Loucy (cell line): ENCODE measurements at regions not wholly inside any gene's neighbourhood (a gene's known extent, or its start where the extent isn't known, plus 50 kb on each side); places are given as distances from the start of the nearest gene placed in this dataset.
A peak's percentile ranks its signal among the peaks of the same experiment; 100 is the strongest.

Source experiments
- H2AFZ ChIP-seq: fragments of 200-600 bp; sonication (generic); 2 replicates; pipeline ENCODE4 v1.6.0; 2016; ENCODE audit warnings: antibody characterized with exemption, mild to moderate bottlenecking, low read length, moderate library complexity
- H3F3A ChIP-seq: fragments of 200-600 bp; 2 replicates; pipeline ENCODE4 v1.6.0; 2016; ENCODE audit warnings: antibody characterized with exemption, low read depth, mild to moderate bottlenecking
- H3K27me3 ChIP-seq: fragments of 200-600 bp; sonication (generic); 2 replicates; pipeline ENCODE4 v1.6.1; 2014; ENCODE audit warnings: low read length, mild to moderate bottlenecking; ENCODE audit not compliant: insufficient read depth, poor library complexity, severe bottlenecking
- H3K36me3 ChIP-seq: fragments of 200-600 bp; sonication (generic); 2 replicates; pipeline ENCODE4 v1.6.1; 2016; ENCODE audit warnings: low read length; ENCODE audit not compliant: insufficient read depth
- H3K4me1 ChIP-seq: fragments of 200-600 bp; sonication (generic); 2 replicates; pipeline ENCODE4 v1.5.1; 2014; ENCODE audit warnings: low read length, mild to moderate bottlenecking; ENCODE audit not compliant: insufficient read depth, poor library complexity, severe bottlenecking
- H3K4me2 ChIP-seq: fragments of 200-600 bp; sonication (generic); 2 replicates; pipeline ENCODE4 v1.6.0; 2014; ENCODE audit warnings: antibody characterized with exemption, low read length, low read depth, mild to moderate bottlenecking; ENCODE audit not compliant: poor library complexity, severe bottlenecking
- H3K4me3 ChIP-seq: fragments of 200-600 bp; sonication (generic); 2 replicates; pipeline ENCODE4 v1.5.1; 2014; ENCODE audit warnings: low read length, mild to moderate bottlenecking, mixed read lengths; ENCODE audit not compliant: poor library complexity, severe bottlenecking
- H3K79me2 ChIP-seq: fragments of 200-600 bp; sonication (generic); 2 replicates; pipeline ENCODE4 v1.6.1; 2014; ENCODE audit warnings: low read length; ENCODE audit not compliant: insufficient read depth
- H3K9ac ChIP-seq: fragments of 200-600 bp; sonication (generic); 2 replicates; pipeline ENCODE4 v1.6.0; 2014; ENCODE audit warnings: mild to moderate bottlenecking, low read depth, low read length, moderate library complexity; ENCODE audit not compliant: poor library complexity, severe bottlenecking
- H3K9me2 ChIP-seq: fragments of 200-600 bp; sonication (generic); replicated peaks from 2 replicates; pipeline ENCODE4 v1.6.1; 2016; ENCODE audit warnings: low read depth, low read length, mixed read lengths
- H3K9me3 ChIP-seq: fragments of 200-600 bp; sonication (generic); 2 replicates; pipeline ENCODE4 v1.6.1; 2014; ENCODE audit warnings: mild to moderate bottlenecking, antibody characterized with exemption, low read length, low read depth; ENCODE audit not compliant: insufficient read depth
- H4K20me1 ChIP-seq: fragments of 200-600 bp; sonication (generic); 2 replicates; pipeline ENCODE4 v1.6.0; 2014; ENCODE audit warnings: antibody characterized with exemption, low read length, mild to moderate bottlenecking; ENCODE audit not compliant: insufficient read depth, poor library complexity, severe bottlenecking
- EZH2phosphoT487 ChIP-seq: fragments of 200-600 bp; IDR thresholded peaks from 2 replicates; pipeline ENCODE4 v1.6.1; 2018; ENCODE audit warnings: antibody characterized with exemption, mild to moderate bottlenecking, moderate library complexity, borderline replicate concordance
- TF ChIP-seq, protein P1 (sequence below): fragments of 200-600 bp; sonication (generic); conservative IDR thresholded peaks from 2 replicates; pipeline ENCODE4 v1.5.1; 2014; ENCODE audit warnings: mild to moderate bottlenecking, antibody characterized with exemption, low read length

DNA sequence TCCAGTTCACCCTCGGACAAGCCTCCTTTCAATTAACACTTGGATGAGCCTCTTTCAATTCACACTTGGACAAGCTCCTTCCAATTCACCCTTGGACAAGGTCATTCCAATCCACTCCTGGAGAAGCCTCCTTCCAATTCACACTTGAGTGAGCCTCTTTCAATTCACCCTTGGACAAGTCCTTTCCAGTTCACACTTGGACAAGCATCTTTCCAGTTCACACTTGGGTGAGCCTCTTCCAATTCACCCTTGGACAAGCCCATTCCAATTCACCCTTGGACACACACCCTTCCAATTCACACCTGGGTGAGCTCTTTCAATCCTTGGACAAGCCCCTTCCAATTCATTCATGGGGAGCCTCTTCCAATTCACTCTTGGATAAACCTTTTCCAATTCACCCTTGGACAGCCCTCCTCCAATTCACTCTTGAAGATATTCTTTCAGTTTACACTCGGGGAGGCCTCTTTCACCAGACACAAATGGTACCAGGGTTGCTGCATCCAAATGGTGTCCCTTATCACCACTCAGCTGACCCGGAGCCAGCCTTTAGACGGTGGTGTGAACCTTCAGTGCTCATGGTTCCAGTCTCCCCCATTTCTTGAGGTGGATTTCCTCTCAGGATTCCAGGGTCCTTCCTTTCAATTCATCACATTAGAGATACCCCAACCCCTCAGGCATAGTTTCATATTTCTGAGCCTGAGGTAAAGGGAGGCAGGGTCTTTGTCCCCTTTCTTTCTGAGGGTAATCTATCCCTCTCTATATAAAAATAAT lies 183.6 kb downstream of the SH3BP4 start:
- Histone ChIP-seq H3F3A (no peaks in the 10 kb centered on the region), H2AFZ (no peak overlapping the region), H3K9ac (no peak overlapping the region), H3K4me2 (no peak overlapping the region), H3K4me3 (no peak overlapping the region), H4K20me1 (no peaks in the 10 kb centered on the region), H3K9me2 (no peaks in the 10 kb centered on the region), H3K4me1 (no peaks in the 10 kb centered on the region), H3K36me3 (no peaks in the 10 kb centered on the region), H3K9me3 (no peaks in the 10 kb centered on the region), H3K27me3 (no peaks in the 10 kb centered on the region), H3K79me2 (no peaks in the 10 kb centered on the region)
- TF ChIP-seq, protein P1, sequence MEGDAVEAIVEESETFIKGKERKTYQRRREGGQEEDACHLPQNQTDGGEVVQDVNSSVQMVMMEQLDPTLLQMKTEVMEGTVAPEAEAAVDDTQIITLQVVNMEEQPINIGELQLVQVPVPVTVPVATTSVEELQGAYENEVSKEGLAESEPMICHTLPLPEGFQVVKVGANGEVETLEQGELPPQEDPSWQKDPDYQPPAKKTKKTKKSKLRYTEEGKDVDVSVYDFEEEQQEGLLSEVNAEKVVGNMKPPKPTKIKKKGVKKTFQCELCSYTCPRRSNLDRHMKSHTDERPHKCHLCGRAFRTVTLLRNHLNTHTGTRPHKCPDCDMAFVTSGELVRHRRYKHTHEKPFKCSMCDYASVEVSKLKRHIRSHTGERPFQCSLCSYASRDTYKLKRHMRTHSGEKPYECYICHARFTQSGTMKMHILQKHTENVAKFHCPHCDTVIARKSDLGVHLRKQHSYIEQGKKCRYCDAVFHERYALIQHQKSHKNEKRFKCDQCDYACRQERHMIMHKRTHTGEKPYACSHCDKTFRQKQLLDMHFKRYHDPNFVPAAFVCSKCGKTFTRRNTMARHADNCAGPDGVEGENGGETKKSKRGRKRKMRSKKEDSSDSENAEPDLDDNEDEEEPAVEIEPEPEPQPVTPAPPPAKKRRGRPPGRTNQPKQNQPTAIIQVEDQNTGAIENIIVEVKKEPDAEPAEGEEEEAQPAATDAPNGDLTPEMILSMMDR = no peak
- TF ChIP-seq EZH2phosphoT487 = no peak

DNA sequence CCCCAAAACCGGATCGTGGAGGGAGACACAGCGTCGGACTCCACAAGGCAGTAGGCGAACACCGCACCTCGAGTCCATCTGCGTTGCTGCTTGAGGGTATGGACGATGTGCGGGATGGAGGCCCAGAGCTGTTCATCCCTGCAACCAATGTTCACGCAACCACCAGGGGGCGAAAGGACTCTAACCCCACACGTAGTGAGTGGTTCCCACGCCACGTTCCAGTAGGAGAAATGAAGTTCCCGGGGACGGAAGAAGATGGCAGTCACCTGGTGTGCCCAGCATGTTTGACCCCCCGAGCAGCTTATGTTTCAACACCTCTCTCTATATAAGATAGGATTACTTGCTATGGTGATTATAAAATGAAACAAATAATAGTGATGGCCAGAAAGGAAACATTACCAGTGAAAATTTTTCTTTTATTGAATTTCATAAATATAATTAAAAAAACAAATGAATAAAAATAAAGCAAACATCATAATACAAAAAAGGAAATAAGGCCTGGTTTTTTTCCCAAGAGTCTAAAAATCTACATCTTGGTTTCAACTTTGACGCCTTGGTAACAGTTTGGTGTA lies 184.3 kb downstream of the SH3BP4 start:
- H3K79me2 ChIP-seq = no peaks in the 10 kb centered on the region
- no peak overlapping the region for H3K4me3 ChIP-seq
- no peaks in the 10 kb centered on the region for H4K20me1 ChIP-seq
- no peaks in the 10 kb centered on the region for H3K9me3 ChIP-seq
- H3K4me2 ChIP-seq = no peak overlapping the region
- H2AFZ ChIP-seq = no peak overlapping the region
- H3F3A ChIP-seq = no peaks in the 10 kb centered on the region
- H3K36me3 ChIP-seq = no peaks in the 10 kb centered on the region
- TF ChIP-seq, protein P1 = peak; percentile 75
- TF ChIP-seq EZH2phosphoT487 = no peak
- H3K9ac ChIP-seq = no peak overlapping the region
- no peaks in the 10 kb centered on the region for H3K4me1 ChIP-seq
- H3K9me2 ChIP-seq = no peaks in the 10 kb centered on the region
- no peaks in the 10 kb centered on the region for H3K27me3 ChIP-seq

DNA sequence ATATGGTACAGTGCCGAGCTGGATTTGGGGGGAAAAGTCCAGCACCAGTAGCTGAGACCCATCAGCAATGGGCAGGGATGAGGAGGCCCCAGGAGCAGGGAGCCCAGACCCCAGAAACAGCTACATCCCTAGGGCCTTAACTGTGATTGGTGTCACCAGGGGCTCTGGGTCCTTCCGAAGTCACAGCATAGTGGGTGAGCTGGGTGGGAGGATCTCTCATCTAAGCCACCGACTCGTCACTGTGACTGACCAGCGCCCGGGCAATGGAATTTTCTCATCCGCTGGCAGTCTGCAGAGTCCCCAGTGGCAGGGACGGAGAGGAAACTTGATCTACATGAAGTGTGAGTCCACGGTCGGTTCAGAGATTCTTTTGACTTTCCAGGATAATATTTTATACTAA lies 186.5 kb downstream of the SH3BP4 start:
- Histone ChIP-seq H3K9ac (no peak overlapping the region), H3K79me2 (no peaks in the 10 kb centered on the region), H3K36me3 (no peaks in the 10 kb centered on the region), H3K4me3 (no peak overlapping the region), H3F3A (no peaks in the 10 kb centered on the region), H2AFZ (no peak overlapping the region), H3K4me1 (no peaks in the 10 kb centered on the region), H3K27me3 (no peaks in the 10 kb centered on the region), H3K4me2 (no peak overlapping the region), H4K20me1 (no peaks in the 10 kb centered on the region), H3K9me3 (no peaks in the 10 kb centered on the region), H3K9me2 (no peaks in the 10 kb centered on the region)
- no peak for TF ChIP-seq EZH2phosphoT487
- TF ChIP-seq, protein P1 = no peak
